Kidney tubule cell (primary cell): ENCODE measurements at regions not wholly inside any gene's neighbourhood (a gene's known extent, or its start where the extent isn't known, plus 50 kb on each side); places are given as distances from the start of the nearest gene placed in this dataset.
"Not testable (repeated sequence)": the region's sequence is repeated elsewhere in the genome, so short reads cannot be mapped to it uniquely, and the experiment has no call there.

Experiments used
- DNase-seq: peaks from one replicate; pipeline ENCODE4 v3.0.0-alpha.2; 2018; ENCODE audit warnings: low spot score

- DNase-seq, result no peak
These were observed 161.5 kb downstream of the TMEM132E start for GRCh38 chr17:34740565-34741520.

DNA sequence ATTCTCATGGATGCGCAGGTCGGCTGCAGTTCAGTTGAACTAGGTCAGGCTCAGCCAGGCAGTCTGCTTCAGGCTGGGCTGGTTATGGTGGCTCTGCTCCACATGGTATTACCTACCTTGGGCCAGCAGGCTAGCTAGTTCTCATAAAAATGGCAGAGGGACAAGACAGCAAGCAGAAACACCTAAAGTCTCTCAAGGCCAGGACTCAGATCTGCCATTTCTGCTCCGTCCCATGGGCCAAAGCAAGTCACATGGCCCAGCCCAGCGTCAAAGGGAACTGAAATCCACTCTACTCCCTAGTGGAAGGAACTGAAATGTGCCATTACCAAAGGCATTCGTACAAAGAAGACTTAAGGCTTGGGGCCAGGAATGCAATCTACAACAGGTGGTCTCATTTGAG, 160.0 kb downstream of the TMEM132E start:
- no peak for DNase-seq

DNA sequence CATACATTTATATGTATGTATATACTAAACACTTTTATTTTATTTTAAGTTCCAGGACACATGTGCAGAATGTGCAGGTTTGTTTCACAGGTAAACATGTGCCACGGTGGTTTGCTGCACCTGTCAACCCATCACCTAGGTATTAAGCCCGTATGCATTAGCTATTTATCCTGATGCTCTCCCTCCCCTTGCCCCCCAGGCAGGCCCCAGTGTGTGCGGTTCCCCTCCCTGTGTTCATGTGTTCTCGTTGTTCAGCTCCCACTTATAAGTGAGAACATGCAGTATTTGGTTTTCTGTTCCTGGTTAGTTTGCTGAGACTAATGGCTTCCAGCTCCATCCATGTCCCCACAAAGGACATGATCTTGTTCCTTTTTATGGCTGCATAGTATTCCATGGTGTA, 158.3 kb downstream of the TMEM132E start:
- DNase-seq, result not testable (repeated sequence)

GRCh38 chr17:34736611-34737010, 157.2 kb downstream of the TMEM132E start:
- DNase-seq, result no peak

GRCh38 chr17:34733333-34733732, 154.0 kb downstream of the TMEM132E start:
- no peak for DNase-seq

DNA sequence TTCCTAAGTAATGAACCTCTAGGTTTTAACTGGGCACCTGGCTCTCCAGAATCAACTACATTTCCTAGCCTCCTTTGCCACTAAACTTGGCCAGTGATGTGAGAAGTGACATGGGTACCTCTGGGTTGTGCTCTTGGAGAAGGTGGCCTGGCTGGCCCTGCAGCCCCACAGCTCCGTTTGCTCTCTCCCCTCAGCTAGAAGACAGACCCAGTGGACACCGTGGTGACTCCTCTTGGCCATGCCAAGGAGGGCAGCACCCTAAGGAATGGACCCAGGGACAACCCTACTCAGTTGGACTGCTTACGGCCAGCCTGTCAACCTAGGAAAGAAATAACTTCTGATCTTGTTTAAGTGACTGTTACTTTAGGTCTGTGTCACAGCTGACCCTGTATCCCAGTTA, 151.4 kb downstream of the TMEM132E start:
- DNase-seq, result no peak

GRCh38 chr17:34728771-34729310, 149.5 kb downstream of the TMEM132E start:
- DNase-seq, result no peak

DNA sequence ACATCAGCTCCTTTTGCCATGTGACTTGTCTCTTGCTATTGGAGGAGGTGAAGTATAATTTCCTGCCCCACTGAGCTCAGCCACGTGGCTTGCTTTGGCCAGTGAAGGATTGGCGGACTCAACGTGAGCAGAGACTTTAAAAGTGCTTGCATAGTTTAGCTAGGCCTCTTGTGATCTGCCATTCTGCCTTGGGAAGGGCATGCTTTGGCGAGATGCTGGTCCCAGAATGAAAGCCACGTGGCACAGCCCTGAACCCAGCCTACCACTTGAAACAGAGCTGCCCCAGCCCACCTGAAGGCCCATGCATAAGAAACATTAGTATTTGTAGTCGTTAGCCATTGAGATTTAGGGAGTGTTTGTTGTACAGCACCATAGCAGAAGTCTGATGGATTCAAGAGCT, 148.2 kb downstream of the TMEM132E start:
- no peak for DNase-seq

GRCh38 chr17:34726536-34727384, 147.4 kb downstream of the TMEM132E start:
- DNase-seq, result no peak

DNA sequence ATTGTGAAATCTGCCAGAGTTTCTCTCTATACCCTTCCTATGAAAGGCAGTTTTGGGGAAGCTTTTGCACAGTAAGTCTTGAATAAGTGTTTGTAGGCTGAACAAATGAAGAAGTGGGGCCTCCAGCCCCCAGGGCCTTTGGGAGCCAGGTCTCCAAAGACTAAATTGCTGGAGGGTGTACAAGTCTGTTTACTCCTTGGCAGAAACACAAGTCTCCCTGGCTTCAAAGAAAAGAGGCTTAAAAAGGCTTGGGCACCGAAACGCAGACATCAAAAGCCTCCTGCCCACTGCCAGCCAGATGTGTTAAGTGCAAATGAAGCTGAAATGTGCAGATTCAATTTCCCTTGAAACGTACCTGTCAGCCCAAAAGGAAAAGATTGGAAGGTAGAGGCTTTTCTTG, 146.3 kb downstream of the TMEM132E start:
- no peak for DNase-seq

GRCh38 chr17:34725008-34725407, 145.6 kb downstream of the TMEM132E start:
- peak; percentile 62 for DNase-seq

GRCh38 chr17:34723875-34724274, 144.5 kb downstream of the TMEM132E start:
- DNase-seq, result peak; percentile 61

DNA sequence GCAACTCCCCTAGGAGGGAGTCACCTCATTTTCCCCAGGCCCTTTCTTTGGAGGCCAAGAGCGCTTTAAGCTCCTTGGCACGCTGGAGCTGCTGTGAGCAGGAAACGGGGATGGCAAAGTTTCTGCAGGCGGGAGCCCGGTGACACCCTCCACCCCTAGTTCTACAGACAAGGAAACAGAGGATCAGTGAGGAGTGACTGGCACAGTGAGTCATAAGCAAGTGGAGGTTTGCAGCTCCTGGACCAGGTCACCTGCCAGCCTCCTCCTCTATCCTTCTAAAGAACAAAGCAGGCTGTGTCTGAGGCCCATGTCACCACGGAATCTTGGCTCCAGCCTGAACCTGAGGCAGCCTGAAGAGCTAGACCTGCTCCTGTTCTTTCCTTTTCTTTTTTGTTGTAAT, 141.9 kb downstream of the TMEM132E start:
- peak; percentile 94 for DNase-seq

DNA sequence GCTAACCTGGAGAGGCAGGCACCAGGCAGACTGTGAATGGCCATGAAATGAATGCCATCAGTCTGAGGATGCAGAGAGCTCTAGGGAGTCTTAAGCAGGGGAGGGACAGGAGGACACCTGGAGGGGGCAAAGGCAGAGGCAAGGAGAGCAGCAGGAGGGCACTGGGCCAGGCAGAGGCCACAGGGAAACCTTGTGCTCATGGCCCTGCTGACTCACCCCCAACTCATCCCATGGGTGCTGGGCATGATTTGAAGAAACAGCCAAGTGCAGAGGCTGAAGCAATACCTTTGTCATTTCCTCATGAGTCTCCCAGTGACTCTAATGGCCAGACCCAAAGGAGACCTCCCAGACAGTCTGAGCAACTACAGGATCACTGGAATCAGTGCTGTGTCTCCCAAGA, 141.4 kb downstream of the TMEM132E start:
- peak; percentile 96 for DNase-seq

DNA sequence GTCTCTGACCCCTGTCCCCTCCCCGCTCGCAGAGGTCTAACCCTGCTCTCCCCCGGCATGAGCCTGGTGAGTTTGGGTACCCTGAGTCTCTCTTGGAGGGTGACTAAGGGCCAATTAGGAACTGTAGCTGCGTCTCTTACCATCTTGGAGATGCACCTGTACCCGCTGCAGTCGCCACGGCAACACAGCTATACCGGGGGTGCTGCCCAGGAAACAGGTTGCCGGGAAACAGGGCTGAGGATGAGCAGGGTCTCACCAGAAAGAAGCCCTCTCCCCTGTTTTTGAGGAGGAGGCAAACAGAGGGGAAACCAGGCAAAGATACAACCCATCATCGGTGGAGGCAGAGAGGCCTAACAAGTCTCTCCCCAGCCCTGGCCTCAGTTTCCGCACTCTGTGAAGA, 140.2 kb downstream of the TMEM132E start:
- DNase-seq, result no peak

DNA sequence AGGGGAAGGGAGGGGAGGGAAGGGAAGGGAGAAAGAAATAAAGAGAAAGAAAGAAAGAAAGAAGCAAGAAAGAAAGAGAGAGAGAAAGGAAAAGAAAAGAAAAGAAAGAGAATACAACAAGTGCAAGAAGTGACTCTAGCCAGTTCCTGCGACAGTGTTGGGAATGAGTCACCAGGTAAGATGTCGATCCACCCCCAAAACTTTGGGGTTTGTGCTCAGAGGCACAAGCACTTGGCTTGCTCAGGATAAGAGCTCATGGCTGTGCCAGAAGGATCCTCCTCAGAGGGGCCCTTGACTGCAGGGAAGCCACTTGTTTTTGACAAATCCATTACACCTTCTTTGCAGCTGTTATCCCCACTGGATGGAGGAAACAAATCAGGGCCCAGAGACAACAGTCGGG, 137.7 kb downstream of the TMEM132E start:
- DNase-seq, result no peak

GRCh38 chr17:34716291-34716690, 136.9 kb downstream of the TMEM132E start:
- DNase-seq, result no peak

DNA sequence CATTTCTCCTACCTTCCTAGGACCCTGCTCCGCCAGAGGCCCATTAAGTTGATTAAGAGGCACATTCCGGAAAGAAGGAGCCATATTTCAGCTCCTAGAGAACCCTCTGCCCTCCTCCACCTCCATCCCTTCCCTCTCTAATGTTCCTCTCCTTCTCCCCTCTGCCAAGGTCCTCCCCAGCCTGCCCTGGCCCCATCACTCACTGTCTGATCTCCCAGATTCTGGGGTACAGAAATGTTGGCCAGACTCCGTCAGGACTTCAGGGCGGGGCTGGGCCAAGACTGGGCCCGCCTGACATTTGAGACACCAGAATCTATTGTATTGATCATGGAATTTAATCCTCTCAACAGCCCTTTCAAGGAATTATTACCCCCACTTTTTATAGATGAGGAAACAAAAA, 136.1 kb downstream of the TMEM132E start:
- no peak for DNase-seq

GRCh38 chr17:34714475-34715410, 135.4 kb downstream of the TMEM132E start:
- DNase-seq, result no peak

GRCh38 chr17:34713687-34714086, 134.3 kb downstream of the TMEM132E start:
- no peak for DNase-seq

DNA sequence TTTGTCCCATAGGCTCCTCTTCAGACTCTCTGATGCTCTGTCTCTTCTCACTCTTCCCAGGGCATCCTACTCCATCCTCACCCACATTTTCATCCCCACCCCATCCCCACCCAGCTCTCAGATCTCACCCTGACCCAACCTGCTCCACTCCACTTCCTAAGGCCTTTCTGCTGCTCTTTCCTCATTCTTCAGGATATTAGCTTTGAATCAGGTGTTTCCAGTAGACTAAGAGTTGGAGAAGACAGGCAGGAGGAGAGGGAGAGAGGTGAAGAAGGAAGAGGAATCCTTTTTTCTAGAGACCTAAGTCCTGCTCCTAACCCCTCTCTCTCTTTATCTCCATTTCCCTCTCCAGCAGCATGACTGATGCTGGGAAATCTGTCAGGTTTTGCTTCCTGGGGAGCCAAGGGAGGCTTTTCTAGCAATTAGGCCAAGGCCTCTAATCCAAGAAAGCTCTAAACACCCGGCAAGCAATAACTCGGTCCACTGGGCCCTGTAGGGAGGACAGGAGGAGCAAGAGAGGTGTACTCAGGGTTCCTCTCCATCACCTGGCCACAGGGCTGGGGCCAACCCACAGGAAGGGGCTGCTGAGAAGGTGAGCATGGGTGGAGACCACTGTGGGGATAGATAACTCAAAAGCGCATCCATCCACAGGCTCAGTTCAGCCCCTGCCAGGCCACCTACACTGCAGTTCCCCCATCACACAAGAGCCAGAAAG, 133.3 kb downstream of the TMEM132E start:
- DNase-seq, result no peak
